Neuron (in vitro differentiated cells): ENCODE measurements at regions not wholly inside any gene's neighbourhood (a gene's known extent, or its start where the extent isn't known, plus 50 kb on each side); places are given as distances from the start of the nearest gene placed in this dataset.

ENCODE experiments used
- H2AFZ ChIP-seq: one replicate; pipeline ENCODE4 v1.6.1; 2013; ENCODE audit warnings: low read depth, mild to moderate bottlenecking, inconsistent platforms, low read length, moderate library complexity
- H3K27me3 ChIP-seq: one replicate; pipeline ENCODE4 v1.6.1; 2013; ENCODE audit warnings: low read length; ENCODE audit not compliant: insufficient read depth
- H3K36me3 ChIP-seq: one replicate; pipeline ENCODE4 v1.6.1; 2013; ENCODE audit warnings: low read length; ENCODE audit not compliant: insufficient read depth
- H3K4me1 ChIP-seq: one replicate; pipeline ENCODE4 v1.6.1; 2013; ENCODE audit warnings: low read length; ENCODE audit not compliant: insufficient read depth
- H3K4me3 ChIP-seq: 2 replicates; pipeline ENCODE4 v1.5.1; 2013; ENCODE audit warnings: mild to moderate bottlenecking, low read length, moderate library complexity
- H3K9me3 ChIP-seq: one replicate; pipeline ENCODE4 v1.6.1; 2013; ENCODE audit warnings: low read length

DNA sequence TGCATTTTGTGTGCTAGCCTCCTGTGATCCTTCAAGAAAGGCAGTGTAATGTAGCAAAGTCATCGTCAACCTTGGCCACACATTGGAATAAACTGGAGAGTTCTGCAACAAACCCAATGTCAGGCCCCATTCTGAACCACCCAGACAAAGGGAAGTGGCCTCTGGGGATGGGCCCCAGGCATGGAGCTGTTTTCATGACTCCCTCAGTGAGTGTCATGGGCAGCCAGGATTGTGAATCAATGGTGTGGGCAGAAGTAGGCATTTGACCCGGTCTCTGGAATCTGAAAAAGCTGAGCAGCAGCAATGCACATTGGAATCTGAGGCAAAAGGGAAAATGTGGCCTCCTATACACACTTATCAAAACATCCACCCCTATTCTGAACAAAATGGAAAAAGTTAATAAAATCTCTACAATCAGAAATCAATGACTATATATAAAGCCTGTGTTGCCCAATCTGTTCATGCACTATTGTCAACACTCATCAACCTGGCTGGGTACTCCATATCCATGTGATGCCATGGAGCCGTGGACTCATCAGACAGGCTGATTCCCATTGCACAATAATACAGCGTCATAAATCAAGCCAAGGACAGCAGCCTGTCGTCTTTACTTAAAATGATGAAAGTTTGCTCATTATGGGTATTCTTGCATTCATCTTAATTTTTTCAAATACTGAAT, 134.9 kb upstream of the STMND1 start:
- H3K4me1 ChIP-seq, result peaks cover 2% of the 10 kb centered on the region
- H2AFZ ChIP-seq, result no peak overlapping the region
- H3K27me3 ChIP-seq, result no peaks in the 10 kb centered on the region
- H3K36me3 ChIP-seq, result no peaks in the 10 kb centered on the region
- no peak overlapping the region for H3K4me3 ChIP-seq
- no peaks in the 10 kb centered on the region for H3K9me3 ChIP-seq

DNA sequence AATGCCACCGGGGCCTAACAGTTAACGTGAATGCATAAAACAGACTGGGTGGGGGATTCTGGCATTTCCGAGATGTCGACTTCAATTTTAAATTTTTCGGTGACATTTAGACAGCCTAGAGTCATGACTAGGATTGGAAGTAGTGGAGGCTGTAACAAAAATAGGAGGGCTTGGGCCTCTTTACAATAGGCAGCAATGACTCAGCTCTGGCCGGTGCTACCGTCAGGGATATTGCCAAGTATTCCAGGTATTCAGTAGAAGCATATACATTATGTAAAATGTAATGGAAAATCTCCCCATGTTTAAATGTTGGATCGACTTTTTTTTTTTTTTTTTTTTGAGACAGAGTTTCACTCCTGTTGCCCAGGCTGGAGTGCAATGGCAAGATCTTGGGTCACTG, 136.2 kb upstream of the STMND1 start:
- H2AFZ ChIP-seq, result no peak overlapping the region
- H3K36me3 ChIP-seq, result no peaks in the 10 kb centered on the region

DNA sequence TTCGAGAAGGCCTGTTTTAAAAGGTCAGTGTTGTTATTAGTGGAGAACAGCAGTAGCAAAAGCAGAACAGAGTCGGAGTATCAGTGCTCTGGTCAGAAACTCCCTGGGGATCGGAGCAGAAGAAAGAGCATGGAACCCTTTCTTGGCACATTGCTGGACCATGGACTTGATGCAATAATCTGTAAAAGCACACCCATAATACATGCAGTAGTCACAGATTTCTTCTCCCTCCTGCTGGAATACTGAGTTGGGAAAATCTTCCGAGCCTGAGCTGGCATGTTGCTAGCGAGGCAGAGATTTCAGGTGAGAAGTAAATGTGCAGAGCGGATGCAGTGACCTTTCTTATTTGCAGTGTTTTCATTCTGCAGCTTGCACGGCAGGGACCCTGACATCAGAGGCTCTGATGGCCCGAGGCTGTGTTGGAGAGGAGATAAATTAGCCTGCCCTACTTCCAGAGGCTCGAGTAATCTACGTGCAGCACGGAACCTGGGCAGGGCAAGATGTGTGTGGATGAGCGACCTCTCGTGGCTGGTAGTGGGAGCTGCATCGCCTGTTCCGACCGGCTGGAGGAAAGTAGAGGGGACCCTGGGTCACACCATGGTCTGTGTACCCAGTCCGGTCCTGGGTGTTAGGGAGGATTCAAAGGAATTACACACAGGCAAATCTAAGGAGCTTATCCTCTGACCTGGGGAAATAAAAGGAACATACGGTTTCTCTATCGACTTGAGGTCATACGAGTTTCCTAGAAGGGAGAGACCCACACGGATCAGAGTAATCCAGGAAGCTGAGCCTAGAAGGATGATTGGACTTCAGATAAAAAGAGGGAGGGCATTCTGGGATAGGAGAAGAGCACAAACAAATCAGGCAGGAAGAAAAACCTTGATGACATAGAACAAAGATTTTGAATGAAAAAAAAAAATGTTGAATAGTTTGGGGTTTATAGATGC, 137.0 kb upstream of the STMND1 start:
- Histone ChIP-seq H2AFZ (no peak overlapping the region), H3K4me3 (no peak overlapping the region), H3K27me3 (peaks cover 5% of the 10 kb centered on the region), H3K36me3 (no peaks in the 10 kb centered on the region), H3K9me3 (no peaks in the 10 kb centered on the region), H3K4me1 (peaks cover 2% of the 10 kb centered on the region)

More for the DNA sequence above, 136.2 kb upstream of the STMND1 start:
- Histone ChIP-seq H3K4me3 (no peak overlapping the region), H3K4me1 (peaks cover 2% of the 10 kb centered on the region), H3K9me3 (no peaks in the 10 kb centered on the region), H3K27me3 (peaks cover 5% of the 10 kb centered on the region)

DNA sequence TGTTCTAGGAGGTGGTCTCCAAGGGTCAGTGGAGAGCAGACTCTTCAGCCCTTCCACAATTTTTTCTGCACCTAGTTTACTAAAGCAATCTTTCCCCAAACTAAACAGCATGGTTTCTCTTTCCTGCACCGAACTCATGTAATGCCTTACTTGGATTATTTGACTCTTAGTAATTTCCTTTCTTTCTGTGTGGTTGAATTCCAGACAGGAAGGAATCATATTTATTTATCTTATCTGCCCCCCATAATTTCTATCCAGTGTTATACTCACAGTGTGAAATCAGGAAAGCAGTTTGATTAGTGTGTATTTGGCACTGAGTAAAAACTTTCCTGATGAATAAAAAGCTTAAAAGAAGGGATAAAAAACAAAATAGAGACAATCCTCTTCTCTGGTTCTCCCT, 140.3 kb upstream of the STMND1 start:
- Histone ChIP-seq H3K36me3 (no peaks in the 10 kb centered on the region), H3K4me1 (peaks cover 2% of the 10 kb centered on the region), H3K9me3 (no peaks in the 10 kb centered on the region), H2AFZ (no peak overlapping the region), H3K4me3 (no peak overlapping the region), H3K27me3 (peaks cover 5% of the 10 kb centered on the region)

DNA sequence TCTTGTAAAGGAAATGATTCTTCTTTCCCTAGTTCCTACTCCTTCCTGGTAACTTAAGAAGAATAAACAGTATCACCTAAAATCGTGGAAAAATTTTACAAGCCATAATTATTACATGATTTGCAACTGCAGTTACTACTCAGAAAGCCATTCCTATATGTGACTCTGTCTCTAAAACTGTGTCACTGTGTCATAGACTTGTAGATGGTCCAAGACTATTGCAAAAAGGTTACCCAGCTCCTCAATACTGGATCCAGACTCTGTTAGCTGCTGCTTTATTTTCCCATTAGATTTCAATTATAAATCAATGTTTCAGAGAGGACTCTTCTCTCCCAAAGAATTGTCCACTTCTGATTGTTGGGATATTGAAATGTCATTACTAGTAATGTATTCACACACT, 142.1 kb upstream of the STMND1 start:
- Histone ChIP-seq H3K36me3 (no peaks in the 10 kb centered on the region), H3K4me3 (no peak overlapping the region)

DNA sequence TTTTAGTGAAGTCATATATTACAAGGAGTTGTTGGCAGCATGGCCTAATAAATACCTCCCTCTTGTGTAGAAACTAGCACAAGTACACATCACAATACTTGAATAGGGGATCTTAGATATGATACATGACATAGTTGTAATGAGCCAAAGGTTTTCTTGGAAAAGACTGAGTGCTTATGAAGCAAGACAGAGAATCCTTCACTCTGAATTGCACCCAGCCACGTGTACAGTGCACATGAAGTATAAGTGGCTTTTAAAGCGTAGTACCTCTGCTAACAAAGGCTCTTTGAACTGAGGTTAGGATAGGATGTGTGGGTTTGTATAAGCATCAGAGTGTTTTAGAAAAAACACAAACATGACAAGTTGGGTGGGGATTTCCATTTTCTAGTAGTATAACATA, 145.5 kb upstream of the STMND1 start:
- Histone ChIP-seq H3K27me3 (peaks cover 4% of the 10 kb centered on the region), H3K9me3 (no peaks in the 10 kb centered on the region), H3K36me3 (no peaks in the 10 kb centered on the region), H3K4me3 (no peak overlapping the region), H2AFZ (no peak overlapping the region), H3K4me1 (no peaks in the 10 kb centered on the region)

More for the DNA sequence above, 142.1 kb upstream of the STMND1 start:
- no peaks in the 10 kb centered on the region for H3K9me3 ChIP-seq
- H3K4me1 ChIP-seq, result peaks cover 2% of the 10 kb centered on the region
- H2AFZ ChIP-seq, result no peak overlapping the region
- peaks cover 5% of the 10 kb centered on the region for H3K27me3 ChIP-seq

DNA sequence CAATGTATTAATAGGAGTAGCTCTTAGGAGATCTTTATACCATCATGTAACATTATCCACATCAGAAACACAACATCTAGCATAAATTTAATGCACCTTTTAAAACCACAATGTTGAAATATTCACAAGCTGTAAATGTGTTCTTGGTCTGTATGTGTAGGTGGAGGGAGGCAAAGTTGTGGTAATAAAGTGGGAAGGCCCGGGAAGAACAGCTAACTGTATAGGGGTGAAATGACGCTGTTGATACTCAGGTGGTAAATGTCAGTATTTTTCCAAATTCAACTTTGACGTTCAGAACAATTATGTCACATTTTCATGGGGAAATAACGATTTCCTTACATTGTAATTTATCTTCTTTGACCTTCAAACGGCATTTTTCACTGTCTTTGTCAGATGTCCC, 146.0 kb upstream of the STMND1 start:
- H3K27me3 ChIP-seq, result no peaks in the 10 kb centered on the region
- H3K36me3 ChIP-seq, result no peaks in the 10 kb centered on the region
- H2AFZ ChIP-seq, result no peak overlapping the region
- H3K9me3 ChIP-seq, result no peaks in the 10 kb centered on the region
- no peak overlapping the region for H3K4me3 ChIP-seq
- H3K4me1 ChIP-seq, result no peaks in the 10 kb centered on the region

DNA sequence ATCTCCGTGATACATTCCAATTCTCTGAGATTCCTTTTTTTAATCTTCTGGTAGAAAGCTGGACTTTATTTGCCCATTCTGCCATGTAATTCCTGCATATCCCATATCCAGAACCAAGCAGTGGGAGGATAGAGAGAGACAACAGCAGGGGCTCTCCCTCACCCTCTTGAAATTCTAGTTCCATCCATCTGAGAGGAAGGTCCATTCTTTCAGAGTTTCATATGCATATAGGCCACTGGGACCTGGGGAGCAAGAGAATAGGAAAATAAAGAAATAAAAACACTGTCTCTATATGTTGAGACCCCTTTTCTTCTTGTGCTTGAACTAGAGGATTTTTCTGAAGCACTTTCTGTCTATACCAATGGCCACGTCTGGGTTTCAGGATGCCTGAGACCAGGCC, 147.9 kb upstream of the STMND1 start:
- no peaks in the 10 kb centered on the region for H3K27me3 ChIP-seq
- no peaks in the 10 kb centered on the region for H3K4me1 ChIP-seq
- no peak overlapping the region for H2AFZ ChIP-seq
- H3K4me3 ChIP-seq, result no peak overlapping the region
- no peaks in the 10 kb centered on the region for H3K36me3 ChIP-seq
- H3K9me3 ChIP-seq, result no peaks in the 10 kb centered on the region

DNA sequence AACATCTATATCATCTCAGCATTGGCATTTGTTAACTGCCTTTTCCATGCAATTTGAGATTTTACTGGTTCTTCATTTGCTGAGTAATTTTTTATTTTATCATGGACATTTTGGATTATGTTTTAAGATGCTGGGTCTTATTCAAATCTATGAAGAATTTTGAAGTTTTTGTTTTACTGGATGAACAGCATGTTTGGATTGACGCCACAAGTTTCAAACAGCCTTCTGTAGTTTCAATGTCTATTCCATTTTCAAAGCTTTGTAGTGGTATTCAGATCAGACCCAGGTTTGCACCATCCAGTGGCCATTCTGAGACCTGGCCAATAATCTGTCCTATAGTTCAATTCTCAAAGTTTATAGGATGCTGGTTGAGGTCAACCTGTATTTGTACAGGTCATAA, 148.4 kb upstream of the STMND1 start:
- H3K4me1 ChIP-seq, result no peaks in the 10 kb centered on the region
- no peaks in the 10 kb centered on the region for H3K27me3 ChIP-seq
- no peaks in the 10 kb centered on the region for H3K9me3 ChIP-seq
- no peak overlapping the region for H2AFZ ChIP-seq
- no peaks in the 10 kb centered on the region for H3K36me3 ChIP-seq
- H3K4me3 ChIP-seq, result no peak overlapping the region

DNA sequence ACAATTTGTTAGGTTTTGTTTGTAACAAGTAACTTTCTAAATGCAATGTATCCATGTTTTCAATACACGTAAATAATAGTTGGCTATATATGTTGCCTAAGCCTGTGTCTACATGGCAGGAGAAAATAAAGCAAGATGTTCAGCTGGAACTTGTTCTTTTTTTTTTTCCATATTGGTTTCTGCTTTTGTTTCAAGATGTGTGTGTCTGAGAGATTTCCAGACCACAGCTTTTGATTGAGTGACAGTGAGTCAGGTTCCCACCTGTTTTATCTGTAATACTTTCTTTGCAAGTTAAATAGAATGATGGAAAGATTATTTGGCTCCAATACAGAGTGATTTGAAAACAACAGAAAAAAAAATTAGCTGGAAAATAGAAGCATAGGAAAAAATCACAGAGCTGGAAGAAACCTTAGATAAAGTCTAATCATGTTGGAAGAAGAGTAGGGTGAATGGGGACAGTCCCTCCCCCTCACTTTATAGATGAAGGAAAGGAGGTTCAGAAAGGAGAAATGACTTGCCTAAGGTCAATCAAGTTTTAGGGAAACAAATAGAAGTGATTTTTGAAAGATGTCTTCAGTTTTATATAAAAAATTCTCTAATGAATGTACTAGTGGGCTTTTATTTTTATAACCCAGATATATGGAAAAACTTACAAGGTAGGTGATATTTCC, 150.9 kb upstream of the STMND1 start:
- no peak overlapping the region for H2AFZ ChIP-seq
- no peak overlapping the region for H3K4me3 ChIP-seq
- no peaks in the 10 kb centered on the region for H3K9me3 ChIP-seq
- H3K36me3 ChIP-seq, result no peaks in the 10 kb centered on the region
- H3K27me3 ChIP-seq, result no peaks in the 10 kb centered on the region
- no peaks in the 10 kb centered on the region for H3K4me1 ChIP-seq

DNA sequence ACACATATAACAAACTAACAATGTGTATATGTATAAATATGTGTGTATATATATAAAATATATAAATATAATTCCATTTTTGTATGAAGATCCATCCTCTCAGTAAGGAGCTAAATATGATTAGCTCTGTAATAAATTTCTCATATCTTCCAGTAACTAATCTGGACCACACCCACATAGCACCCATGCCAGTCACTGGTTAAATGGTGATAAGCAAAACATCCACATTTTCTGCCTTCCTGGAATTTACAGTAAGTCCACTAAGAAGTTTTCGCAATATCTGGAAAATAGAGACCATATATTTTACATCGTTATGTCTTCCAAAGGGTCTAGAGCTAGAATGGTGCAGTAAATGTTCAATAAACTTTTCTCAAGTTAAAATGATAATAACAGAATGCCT, 151.5 kb upstream of the STMND1 start:
- Histone ChIP-seq H3K4me1 (no peaks in the 10 kb centered on the region), H2AFZ (no peak overlapping the region), H3K36me3 (no peaks in the 10 kb centered on the region), H3K4me3 (no peak overlapping the region), H3K27me3 (no peaks in the 10 kb centered on the region), H3K9me3 (no peaks in the 10 kb centered on the region)

DNA sequence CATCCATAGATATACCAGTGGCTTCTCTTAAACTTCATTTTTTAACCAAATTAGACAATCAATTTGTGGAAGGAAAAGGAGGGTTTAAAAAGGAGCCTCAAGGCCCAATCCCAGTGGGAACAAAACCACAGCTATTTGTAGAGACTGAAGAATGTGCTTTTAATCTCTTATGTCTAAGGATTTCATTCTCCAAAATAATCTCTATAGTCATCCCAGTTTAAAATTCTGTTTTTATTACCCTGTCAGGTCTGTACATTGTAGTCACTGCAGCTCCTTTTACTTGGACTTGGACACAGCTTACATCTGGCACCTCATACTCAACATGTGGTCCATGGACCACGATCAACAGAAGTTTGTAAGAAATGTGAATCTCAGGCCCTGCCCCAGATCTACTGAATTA, 152.1 kb upstream of the STMND1 start:
- H3K4me1 ChIP-seq, result no peaks in the 10 kb centered on the region
- no peaks in the 10 kb centered on the region for H3K36me3 ChIP-seq
- no peaks in the 10 kb centered on the region for H3K27me3 ChIP-seq
- no peak overlapping the region for H3K4me3 ChIP-seq
- no peaks in the 10 kb centered on the region for H3K9me3 ChIP-seq
- no peak overlapping the region for H2AFZ ChIP-seq

DNA sequence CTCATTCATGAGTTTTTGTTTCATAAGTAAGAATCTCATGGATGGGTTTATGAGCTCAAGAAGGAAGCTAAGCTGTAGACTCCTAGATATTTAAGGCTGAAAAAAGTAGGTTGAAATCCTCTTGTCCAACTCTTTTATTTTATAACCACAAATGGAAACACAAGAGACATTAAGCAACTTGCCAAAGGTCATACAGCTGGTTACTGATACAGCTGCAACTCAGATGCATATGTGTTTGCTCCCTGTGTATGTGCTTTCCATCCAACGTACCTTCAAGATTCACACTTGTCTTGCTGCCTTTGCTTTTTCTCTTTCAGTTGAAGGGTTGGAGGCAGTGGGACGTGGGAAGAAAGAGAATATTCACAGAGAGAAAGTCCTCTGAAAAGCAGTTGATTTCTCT, 153.5 kb upstream of the STMND1 start:
- no peaks in the 10 kb centered on the region for H3K9me3 ChIP-seq
- H3K4me1 ChIP-seq, result no peaks in the 10 kb centered on the region
- no peaks in the 10 kb centered on the region for H3K27me3 ChIP-seq
- H3K4me3 ChIP-seq, result no peak overlapping the region
- no peak overlapping the region for H2AFZ ChIP-seq
- no peaks in the 10 kb centered on the region for H3K36me3 ChIP-seq
